ENCODE measurements at regions not wholly inside any gene's neighbourhood (a gene's known extent, or its start where the extent isn't known, plus 50 kb on each side); places are given as distances from the start of the nearest gene placed in this dataset.

GRCh38 chr7:145106001-145106400 lies 270.1 kb upstream of the TPK1 start:
- TF ChIP-seq CTCF (conservative IDR thresholded peaks at IDR 0.05; ENCODE audit: low read depth, low read length) (no peak), POLR2A (IDR thresholded peaks at IDR 0.05; ENCODE audit: low read depth, low read length) (no peak), RCOR1 (IDR thresholded peaks at IDR 0.05; ENCODE audit: insufficient replicate concordance, low read length) (no peak), NFE2L2 (IDR thresholded peaks at IDR 0.05; ENCODE audit: low read depth, low read length) (no peak), RFX5 (IDR thresholded peaks at IDR 0.05; ENCODE audit: low read depth, low read length) (no peak), BHLHE40 (IDR thresholded peaks at IDR 0.05; ENCODE audit: low read depth, low read length) (no peak), FOS (IDR thresholded peaks at IDR 0.05; ENCODE audit: low read depth, low read length) (no peak), MXI1 (IDR thresholded peaks at IDR 0.05; ENCODE audit: borderline replicate concordance, low read depth, low read length) (no peak)

Data from IMR-90 (cell line).